SU-DHL-6 (cell line): ENCODE measurements at regions not wholly inside any gene's neighbourhood (a gene's known extent, or its start where the extent isn't known, plus 50 kb on each side); places are given as distances from the start of the nearest gene placed in this dataset.

ENCODE experiments used
- EZH2phosphoT487 ChIP-seq: fragments of 200-600 bp; sonication (generic), shearing (Covaris generic); conservative IDR thresholded peaks from 2 replicates; pipeline ENCODE4 v1.6.1; 2018; ENCODE audit warnings: mild to moderate bottlenecking, antibody characterized with exemption, low read length, moderate library complexity, mixed read lengths
- TF ChIP-seq, protein P1 (sequence below): fragments of 200-600 bp; sonication (generic); IDR thresholded peaks from one replicate; pipeline ENCODE4 v1.5.1; 2017; ENCODE audit warnings: antibody characterized with exemption, mild to moderate bottlenecking, low read length, moderate library complexity; ENCODE audit not compliant: insufficient read depth, poor library complexity, severe bottlenecking

DNA sequence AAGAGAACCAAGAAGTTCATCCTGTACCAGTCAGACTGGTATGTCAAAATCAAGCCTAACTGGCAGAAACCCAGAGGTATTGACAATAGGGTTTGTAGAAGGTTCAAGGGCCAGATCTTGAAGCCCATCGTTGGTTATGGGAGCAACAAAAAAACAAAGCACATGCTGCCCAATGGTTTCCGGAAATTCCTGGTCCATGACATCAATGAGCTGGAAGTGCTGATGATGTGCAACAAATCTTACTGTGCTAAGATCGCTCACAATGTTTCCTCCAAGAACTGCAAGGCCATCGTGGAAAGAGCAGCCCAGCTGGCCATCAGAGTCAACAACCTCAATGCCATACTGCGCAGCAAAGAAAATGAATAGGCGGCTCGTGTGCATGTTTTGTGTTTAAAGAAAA lies 172.7 kb upstream of the MED14 start:
- TF ChIP-seq, protein P1, sequence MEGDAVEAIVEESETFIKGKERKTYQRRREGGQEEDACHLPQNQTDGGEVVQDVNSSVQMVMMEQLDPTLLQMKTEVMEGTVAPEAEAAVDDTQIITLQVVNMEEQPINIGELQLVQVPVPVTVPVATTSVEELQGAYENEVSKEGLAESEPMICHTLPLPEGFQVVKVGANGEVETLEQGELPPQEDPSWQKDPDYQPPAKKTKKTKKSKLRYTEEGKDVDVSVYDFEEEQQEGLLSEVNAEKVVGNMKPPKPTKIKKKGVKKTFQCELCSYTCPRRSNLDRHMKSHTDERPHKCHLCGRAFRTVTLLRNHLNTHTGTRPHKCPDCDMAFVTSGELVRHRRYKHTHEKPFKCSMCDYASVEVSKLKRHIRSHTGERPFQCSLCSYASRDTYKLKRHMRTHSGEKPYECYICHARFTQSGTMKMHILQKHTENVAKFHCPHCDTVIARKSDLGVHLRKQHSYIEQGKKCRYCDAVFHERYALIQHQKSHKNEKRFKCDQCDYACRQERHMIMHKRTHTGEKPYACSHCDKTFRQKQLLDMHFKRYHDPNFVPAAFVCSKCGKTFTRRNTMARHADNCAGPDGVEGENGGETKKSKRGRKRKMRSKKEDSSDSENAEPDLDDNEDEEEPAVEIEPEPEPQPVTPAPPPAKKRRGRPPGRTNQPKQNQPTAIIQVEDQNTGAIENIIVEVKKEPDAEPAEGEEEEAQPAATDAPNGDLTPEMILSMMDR: no peak
- TF ChIP-seq EZH2phosphoT487: no peak
